Astrocyte of the spinal cord (primary cell): ENCODE measurements at regions not wholly inside any gene's neighbourhood (a gene's known extent, or its start where the extent isn't known, plus 50 kb on each side); places are given as distances from the start of the nearest gene placed in this dataset.
"Not testable (repeated sequence)": the region's sequence is repeated elsewhere in the genome, so short reads cannot be mapped to it uniquely, and the experiment has no call there.

ENCODE experiments used
- DNase-seq: peaks from one replicate; pipeline ENCODE4 v3.0.0; 2011; ENCODE audit warnings: low read depth, low spot score
- H3K4me3 ChIP-seq: 2 replicates; pipeline ENCODE4 v1.5.1; 2011; ENCODE audit warnings: low read depth, mild to moderate bottlenecking, low read length, moderate library complexity
- in situ Hi-C: cut with HindIII; loops from 2 replicates; pipeline ENCODE4 v1.10.0; 2017; ENCODE audit warnings: low sequenced_read_pairs
- TF ChIP-seq, protein P1 (sequence below): IDR thresholded peaks from 2 replicates; pipeline ENCODE4 v1.5.1; 2012; ENCODE audit warnings: low read depth, mild to moderate bottlenecking, low read length, inconsistent platforms

GRCh38 chr7:65295409-65295808 lies 78.2 kb upstream of the ZNF92 start:
- H3K4me3 ChIP-seq, result no peak overlapping the region
- TF ChIP-seq, protein P1, sequence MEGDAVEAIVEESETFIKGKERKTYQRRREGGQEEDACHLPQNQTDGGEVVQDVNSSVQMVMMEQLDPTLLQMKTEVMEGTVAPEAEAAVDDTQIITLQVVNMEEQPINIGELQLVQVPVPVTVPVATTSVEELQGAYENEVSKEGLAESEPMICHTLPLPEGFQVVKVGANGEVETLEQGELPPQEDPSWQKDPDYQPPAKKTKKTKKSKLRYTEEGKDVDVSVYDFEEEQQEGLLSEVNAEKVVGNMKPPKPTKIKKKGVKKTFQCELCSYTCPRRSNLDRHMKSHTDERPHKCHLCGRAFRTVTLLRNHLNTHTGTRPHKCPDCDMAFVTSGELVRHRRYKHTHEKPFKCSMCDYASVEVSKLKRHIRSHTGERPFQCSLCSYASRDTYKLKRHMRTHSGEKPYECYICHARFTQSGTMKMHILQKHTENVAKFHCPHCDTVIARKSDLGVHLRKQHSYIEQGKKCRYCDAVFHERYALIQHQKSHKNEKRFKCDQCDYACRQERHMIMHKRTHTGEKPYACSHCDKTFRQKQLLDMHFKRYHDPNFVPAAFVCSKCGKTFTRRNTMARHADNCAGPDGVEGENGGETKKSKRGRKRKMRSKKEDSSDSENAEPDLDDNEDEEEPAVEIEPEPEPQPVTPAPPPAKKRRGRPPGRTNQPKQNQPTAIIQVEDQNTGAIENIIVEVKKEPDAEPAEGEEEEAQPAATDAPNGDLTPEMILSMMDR, result no peak
- DNase-seq, result no peak
- in situ Hi-C loops, result no loop called here

DNA sequence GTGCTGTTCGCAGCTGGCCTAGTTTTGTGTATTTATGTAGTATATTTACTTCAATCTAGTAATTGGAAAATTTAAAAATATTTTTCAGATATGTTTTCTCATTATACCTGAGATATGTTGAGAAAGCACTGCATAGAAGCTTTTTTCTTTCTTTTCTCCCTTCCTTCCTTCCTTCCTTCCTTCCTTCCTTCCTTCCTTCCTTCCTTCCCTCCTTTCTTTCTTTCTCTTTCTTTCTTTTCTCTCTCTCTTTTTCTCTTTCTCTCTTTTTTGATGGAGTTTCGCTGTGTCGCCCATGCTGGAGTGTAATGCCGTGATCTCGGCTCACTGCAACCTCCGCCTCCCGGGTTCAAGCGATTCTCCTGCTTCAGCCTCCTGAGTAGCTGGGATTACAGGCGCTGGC lies 83.3 kb upstream of the ZNF92 start:
- DNase-seq, in situ Hi-C loops, H3K4me3 ChIP-seq: not testable (repeated sequence)

GRCh38 chr7:65287023-65287422 lies 86.6 kb upstream of the ZNF92 start:
- no peak overlapping the region for H3K4me3 ChIP-seq
- TF ChIP-seq, protein P1, result no peak
- no peak for DNase-seq
- in situ Hi-C loops, result no loop called here

- DNase-seq, result no peak
- in situ Hi-C loops, result no loop called here
- TF ChIP-seq, protein P1, result no peak
- no peak overlapping the region for H3K4me3 ChIP-seq
Measured at GRCh38 chr7:65285906-65286864, 87.5 kb upstream of the ZNF92 start.

GRCh38 chr7:65285241-65285640 lies 88.4 kb upstream of the ZNF92 start:
- in situ Hi-C loops, H3K4me3 ChIP-seq, DNase-seq: not testable (repeated sequence)

GRCh38 chr7:65279795-65280194 lies 93.9 kb upstream of the ZNF92 start:
- in situ Hi-C loops, result no loop called here
- no peak overlapping the region for H3K4me3 ChIP-seq
- DNase-seq, result no peak
- TF ChIP-seq, protein P1, result no peak

GRCh38 chr7:65276822-65277221 lies 96.8 kb upstream of the ZNF92 start:
- no peak for DNase-seq
- in situ Hi-C loops, result no loop called here
- no peak overlapping the region for H3K4me3 ChIP-seq
- TF ChIP-seq, protein P1, result no peak

DNA sequence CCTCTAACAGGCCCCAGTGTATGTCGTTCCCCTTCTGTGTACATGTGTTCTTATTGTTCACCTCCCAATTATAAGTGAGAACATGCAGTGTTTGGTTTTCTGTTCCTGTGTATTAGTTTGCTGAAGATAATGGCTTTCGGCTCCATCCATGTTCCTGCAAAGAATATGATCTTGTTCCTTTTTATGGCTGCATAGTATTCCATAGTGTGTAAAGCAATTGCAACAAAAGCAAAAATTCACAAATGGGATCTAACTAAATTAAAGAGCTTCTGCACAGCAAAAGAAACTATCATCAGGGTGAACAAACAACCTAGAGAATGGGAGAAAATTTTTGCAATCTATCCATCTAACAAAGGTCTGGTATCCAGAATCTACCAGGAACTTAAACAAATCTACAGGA lies 102.2 kb upstream of the ZNF92 start:
- H3K4me3 ChIP-seq, DNase-seq, in situ Hi-C loops: not testable (repeated sequence)
